Limb (tissue), 2 donors: ENCODE measurements at regions not wholly inside any gene's neighbourhood (a gene's known extent, or its start where the extent isn't known, plus 50 kb on each side); places are given as distances from the start of the nearest gene placed in this dataset.
"Not testable (repeated sequence)": the region's sequence is repeated elsewhere in the genome, so short reads cannot be mapped to it uniquely, and the experiment has no call there.

Experiments
- DNase-seq, 2 donors: peaks; one replicate each; pipeline ENCODE4 v3.0.0-alpha.2; 2016; ENCODE audit errors: extremely low spot score in 2 of 2

DNA sequence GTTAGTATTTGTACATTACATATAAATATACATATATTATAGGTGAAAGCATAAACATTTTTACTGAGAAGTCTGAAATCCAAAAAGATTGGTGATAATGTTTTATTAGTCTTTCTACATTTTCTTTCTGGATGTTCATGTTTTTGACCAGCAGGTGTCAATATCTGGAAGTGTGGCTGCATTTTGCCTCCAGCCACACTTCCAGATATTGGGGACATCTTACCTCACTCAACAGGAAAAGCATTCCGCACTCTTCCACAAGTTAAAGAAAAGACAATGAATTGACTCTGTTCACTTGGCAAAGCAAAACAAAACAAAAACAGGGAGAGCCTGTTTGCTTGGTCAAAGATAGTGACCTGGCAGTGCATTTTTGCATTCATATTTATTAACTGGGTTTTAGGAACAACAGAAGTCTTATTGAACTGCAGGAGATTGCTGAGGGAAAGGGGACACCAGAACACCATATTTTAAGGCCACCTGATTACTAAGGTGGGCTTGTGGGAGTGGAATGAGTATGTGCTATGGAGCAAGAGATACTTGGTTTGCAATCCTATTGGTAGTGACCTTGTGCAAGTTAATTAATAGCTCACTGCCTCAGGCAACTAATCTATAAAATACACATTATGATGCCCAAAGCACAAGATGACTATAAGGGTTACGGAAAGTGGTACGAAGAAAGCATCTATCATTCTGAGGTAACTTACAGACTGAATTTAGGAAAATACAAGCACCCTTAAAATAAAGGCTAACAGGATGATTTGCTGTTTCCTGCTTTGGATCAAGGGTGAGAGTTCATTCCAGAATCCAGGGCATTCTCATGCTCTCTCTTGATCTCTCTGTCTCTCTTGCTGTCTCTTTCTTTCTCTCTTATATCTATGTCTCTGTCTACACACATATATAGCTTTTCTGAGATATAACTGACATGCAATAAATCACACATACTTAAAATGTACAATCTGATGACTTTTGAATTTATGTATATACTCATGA, 389.9 kb upstream of the EMCN start:
- no peak for DNase-seq

DNA sequence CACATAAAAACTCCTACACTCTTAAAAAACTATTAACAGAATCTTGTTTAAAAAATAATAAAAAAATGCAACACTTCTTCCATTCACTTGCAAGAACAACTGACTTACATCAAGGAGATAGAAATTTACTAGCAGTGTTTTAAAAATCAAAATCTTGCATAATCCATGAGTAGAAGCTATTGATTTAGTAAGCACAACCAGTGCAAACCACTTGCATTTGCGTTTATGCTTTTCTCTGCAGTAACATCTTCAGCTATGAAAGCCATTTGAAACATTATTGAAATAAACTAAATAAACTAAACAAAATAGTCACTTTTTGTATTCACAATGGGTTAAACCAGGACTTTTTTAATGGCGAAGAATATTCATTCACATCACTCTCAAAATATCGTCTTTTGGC, 389.2 kb upstream of the EMCN start:
- DNase-seq = no peak

GRCh38 chr4:100900945-100901344, 383.1 kb upstream of the EMCN start:
- DNase-seq = not testable (repeated sequence)

DNA sequence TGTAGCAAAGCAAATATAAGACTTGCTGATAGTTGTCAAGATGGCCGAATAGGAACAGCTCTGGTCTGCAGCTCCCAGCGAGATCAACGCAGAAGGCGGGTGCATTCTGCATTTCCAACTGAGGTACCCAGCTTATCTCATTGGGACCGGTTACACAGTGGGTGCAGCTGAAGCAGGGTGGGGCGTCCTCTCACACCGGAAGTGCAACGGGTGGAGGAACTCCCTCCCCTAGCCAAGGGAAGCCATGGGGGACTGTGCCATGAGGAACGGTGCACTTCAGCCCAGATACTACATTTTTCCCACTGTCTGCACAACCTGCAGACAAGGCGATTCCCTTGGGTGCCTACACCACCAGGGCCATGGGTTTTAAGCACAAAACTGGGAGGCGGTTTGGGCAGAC, 382.3 kb upstream of the EMCN start:
- DNase-seq = no peak

DNA sequence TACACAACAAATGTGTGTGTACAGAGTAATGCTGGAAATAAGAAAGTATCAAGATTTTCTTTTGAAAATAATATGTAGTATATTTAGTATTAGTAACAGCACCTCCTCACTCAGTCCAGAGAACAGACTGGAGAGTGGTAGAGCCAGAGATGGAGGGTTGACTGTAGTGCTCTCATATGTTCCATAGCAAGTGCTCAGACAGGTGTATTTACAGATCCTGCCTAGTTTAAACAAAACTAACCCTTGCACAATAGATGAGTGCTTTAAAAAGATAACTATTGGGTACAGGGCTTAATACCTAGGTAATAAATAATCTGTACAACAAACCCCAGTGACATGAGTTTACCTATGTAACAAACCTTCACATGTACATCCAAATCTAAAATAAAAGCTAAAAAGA, 381.0 kb upstream of the EMCN start:
- DNase-seq = no peak

- no peak for DNase-seq
Measured at GRCh38 chr4:100895556-100896197, 377.9 kb upstream of the EMCN start.

- no peak for DNase-seq
Measured at GRCh38 chr4:100894339-100894870, 376.6 kb upstream of the EMCN start.

DNA sequence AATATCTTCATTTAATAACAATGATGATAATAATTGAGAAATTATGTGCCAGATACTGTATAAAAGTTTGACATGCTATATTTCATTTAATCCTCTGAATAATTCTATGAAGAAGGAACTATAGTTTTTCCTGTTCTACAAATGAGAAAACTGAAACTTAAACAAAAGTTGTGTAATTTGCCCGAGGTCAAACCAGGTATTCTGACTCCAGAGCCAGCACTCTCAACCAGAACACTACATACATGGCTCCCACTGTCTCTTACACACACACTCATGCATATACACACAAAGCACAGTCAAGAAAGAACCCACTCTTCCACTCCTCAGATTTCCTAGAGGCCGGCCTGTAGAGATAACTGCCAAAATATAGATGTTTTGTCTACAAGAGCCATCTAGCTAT, 374.0 kb upstream of the EMCN start:
- DNase-seq = no peak

DNA sequence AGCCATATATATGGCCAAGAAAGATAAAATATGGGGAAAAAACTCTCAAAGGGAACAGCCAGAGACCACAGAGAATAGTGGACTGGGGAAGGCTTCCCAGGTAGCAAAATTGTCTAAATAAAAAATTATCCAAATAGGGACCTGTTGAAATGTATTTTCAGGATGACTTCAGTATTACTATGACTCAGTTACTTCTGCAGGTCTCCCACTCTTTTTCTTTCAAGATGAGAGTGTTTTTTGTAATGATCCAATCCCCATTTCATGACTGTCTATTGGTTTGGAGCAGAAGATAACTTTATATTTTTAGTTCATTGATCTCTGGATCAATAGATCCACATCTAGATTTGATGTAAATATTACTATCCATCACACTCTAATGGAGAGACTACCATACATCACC, 372.1 kb upstream of the EMCN start:
- no peak for DNase-seq

GRCh38 chr4:100889401-100889800, 371.6 kb upstream of the EMCN start:
- no peak for DNase-seq

DNA sequence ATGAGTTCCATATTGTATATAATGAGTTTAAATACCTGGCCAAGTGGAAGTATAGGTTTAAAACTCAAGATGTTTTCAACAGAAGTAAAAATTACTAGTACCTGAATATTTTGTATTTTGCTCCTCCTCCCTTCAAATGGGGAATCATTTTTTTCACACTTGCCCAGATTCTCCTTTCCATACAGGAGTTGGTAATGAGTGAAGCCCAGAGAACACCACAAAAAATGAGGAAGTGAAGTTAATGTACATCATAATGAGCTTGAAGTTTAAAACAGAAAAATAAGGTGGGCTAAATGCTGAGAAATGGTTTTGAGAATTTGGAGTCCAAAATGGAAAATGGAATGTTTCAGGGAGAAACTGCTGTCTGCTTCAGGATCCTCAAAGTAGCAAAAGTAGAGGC, 364.8 kb upstream of the EMCN start:
- DNase-seq = no peak

GRCh38 chr4:100881283-100881682, 363.5 kb upstream of the EMCN start:
- DNase-seq = no peak

GRCh38 chr4:100880011-100880410, 362.2 kb upstream of the EMCN start:
- no peak for DNase-seq

- DNase-seq = no peak
Measured at GRCh38 chr4:100879471-100879870, 361.6 kb upstream of the EMCN start.

DNA sequence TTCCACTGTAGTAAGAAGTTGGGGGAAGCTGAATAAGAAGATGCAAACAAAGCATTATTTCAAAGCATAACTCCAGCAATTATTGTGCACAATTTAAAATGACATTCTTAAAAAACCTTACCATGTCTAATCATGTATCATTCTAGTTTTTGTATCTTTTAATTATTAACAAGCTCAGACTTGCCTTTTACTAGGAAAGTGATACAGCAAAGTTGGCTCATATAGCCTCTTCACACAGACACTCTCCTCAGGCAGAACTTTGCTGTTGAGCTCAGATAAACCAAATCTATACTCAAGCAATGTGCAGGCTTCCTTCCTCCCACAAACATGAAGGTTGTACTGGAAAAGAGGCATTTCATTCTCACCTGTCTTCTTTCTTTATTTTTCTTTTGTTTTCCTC, 358.7 kb upstream of the EMCN start:
- DNase-seq = no peak

- DNase-seq = no peak
Measured at GRCh38 chr4:100875296-100876068, 357.7 kb upstream of the EMCN start.

DNA sequence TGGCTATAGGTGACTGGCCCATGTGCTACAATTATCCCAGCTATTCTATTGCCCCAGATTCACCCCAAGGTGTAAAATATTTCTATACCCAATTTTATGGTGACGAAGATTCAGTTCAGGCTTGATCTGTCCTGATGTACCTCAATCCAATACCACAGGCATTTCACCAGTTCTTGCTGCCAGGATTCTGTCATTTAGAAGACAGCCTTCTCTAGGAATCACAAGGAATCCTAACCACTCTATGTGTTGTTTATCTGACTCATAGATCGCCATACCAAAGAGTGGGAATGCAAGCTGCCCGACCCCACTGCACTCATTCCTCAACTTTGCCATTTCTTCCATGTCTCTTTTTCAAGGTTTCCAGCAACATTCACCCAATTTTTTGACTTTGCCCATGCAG, 355.0 kb upstream of the EMCN start:
- DNase-seq = no peak

DNA sequence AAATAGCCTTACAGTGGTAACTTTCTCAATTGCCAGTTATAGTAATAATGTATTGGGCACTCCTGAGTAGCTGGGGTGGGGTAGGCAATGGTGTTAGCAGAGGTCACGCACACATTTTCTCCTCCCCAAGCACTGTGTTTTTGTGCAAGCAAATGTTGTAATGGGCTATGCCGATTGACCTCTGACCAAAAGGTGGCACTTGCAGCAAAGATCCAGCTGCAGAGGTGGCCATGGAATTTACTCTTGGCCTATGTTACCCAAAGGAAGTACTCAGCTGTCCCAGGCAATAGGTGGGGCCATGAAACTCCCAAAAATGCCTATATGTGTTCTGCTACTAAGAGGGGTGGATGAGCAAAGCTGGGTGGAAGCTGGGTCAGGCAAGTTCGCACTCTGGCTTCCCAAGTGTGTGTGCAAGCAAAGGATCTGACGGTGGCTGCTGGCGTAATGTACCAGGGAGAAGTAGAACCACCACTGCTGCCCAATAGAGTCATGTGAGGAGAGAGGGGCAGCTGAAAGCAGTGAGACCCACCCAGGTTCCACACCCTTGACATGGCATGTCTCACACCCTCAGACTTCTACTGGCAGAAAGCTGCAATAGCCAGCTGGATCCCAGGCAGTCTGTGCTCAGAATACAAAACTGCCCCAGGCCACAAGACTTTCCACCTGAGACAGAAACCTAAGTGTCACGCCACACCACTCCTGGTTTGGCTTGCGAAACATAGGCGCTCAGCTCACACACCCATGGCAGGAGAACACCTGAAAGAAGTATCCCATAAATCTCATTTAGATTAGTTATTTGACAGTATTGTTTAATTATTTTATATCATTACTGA, 353.3 kb upstream of the EMCN start:
- no peak for DNase-seq

GRCh38 chr4:100869276-100869675, 351.5 kb upstream of the EMCN start:
- DNase-seq = no peak

- DNase-seq = not testable (repeated sequence)
Measured at GRCh38 chr4:100868281-100868680, 350.5 kb upstream of the EMCN start.

DNA sequence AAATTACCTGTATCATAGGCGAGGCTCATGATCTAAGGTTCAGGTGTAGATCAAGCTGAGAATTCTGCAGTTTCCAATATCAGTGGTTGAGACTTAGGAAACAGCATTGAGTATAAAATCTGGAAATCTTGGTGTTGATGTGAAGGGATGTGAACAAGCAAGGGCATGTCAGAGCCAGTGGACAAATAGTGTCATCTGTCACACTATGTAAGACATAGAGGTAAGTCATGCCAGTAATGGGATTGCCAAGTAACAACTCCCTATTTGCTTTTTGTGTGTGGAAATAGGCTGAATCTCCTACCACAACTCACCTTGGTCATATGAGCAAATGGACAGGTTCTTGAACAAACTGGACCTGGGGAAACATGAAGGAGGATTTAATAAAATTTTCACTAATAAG, 334.5 kb upstream of the EMCN start:
- no peak for DNase-seq
